ENCODE measurements at regions not wholly inside any gene's neighbourhood (a gene's known extent, or its start where the extent isn't known, plus 50 kb on each side); places are given as distances from the start of the nearest gene placed in this dataset.

- no peaks in the 10 kb centered on the region for H3K27me3 Mint-ChIP-seq
- H3K4me1 Mint-ChIP-seq: no peaks in the 10 kb centered on the region
- intact Hi-C loops (cut with DNase I, micrococcal nuclease): no loop called here
- ATAC-seq: no peak
- no peak for DNase-seq
- no peak overlapping the region for H3K27ac Mint-ChIP-seq
- H3K36me3 Mint-ChIP-seq (ENCODE audit: low read depth): no peaks in the 10 kb centered on the region
- ChIA-PET POLR2A (no interaction called here), CTCF (no interaction called here)
- peaks cover 2% of the 10 kb centered on the region for H3K9me3 Mint-ChIP-seq (ENCODE audit: low read depth)
- no peak overlapping the region for H3K4me3 Mint-ChIP-seq
These were observed 167.1 kb upstream of the PLSCR5 start for GRCh38 chr3:146772211-146772743.

GRCh38 chr3:146770881-146771280 is 165.7 kb upstream of the PLSCR5 start:
- intact Hi-C loops (cut with DNase I, micrococcal nuclease): no loop called here
- H3K36me3 Mint-ChIP-seq (ENCODE audit: low read depth): no peaks in the 10 kb centered on the region
- POLR2A ChIA-PET: no interaction called here
- no peaks in the 10 kb centered on the region for H3K27me3 Mint-ChIP-seq
- H3K27ac Mint-ChIP-seq: no peak overlapping the region
- peaks cover 2% of the 10 kb centered on the region for H3K9me3 Mint-ChIP-seq (ENCODE audit: low read depth)
- no peak for DNase-seq
- ATAC-seq: no peak
- CTCF ChIA-PET: no interaction called here
- no peaks in the 10 kb centered on the region for H3K4me1 Mint-ChIP-seq
- no peak overlapping the region for H3K4me3 Mint-ChIP-seq

GRCh38 chr3:146770301-146770700 is 165.2 kb upstream of the PLSCR5 start:
- H3K36me3 Mint-ChIP-seq (ENCODE audit: low read depth): no peaks in the 10 kb centered on the region
- intact Hi-C loops (cut with DNase I, micrococcal nuclease): no loop called here
- H3K4me1 Mint-ChIP-seq: no peaks in the 10 kb centered on the region
- CTCF ChIA-PET: no interaction called here
- peaks cover 2% of the 10 kb centered on the region for H3K9me3 Mint-ChIP-seq (ENCODE audit: low read depth)
- ATAC-seq: no peak
- H3K27me3 Mint-ChIP-seq: no peaks in the 10 kb centered on the region
- no peak overlapping the region for H3K27ac Mint-ChIP-seq
- H3K4me3 Mint-ChIP-seq: no peak overlapping the region
- DNase-seq: no peak
- POLR2A ChIA-PET: no interaction called here

- intact Hi-C loops (cut with DNase I, micrococcal nuclease): no loop called here
- Mint-ChIP-seq H3K36me3 (ENCODE audit: low read depth) (no peaks in the 10 kb centered on the region), H3K27ac (no peak overlapping the region), H3K4me1 (no peaks in the 10 kb centered on the region), H3K27me3 (no peaks in the 10 kb centered on the region), H3K9me3 (ENCODE audit: low read depth) (peaks cover 1% of the 10 kb centered on the region), H3K4me3 (no peak overlapping the region)
- ATAC-seq (no peak), DNase-seq (no peak)
- CTCF ChIA-PET: no interaction called here
- POLR2A ChIA-PET: no interaction called here
These were observed 152.6 kb upstream of the PLSCR5 start for GRCh38 chr3:146757759-146758158.

- Mint-ChIP-seq H3K9me3 (ENCODE audit: low read depth) (no peaks in the 10 kb centered on the region), H3K36me3 (ENCODE audit: low read depth) (no peaks in the 10 kb centered on the region), H3K27me3 (no peaks in the 10 kb centered on the region), H3K4me3 (no peak overlapping the region), H3K4me1 (no peaks in the 10 kb centered on the region), H3K27ac (no peak overlapping the region)
- intact Hi-C loops (cut with DNase I, micrococcal nuclease): no loop called here
- ChIA-PET CTCF (interaction anchor here (0.8 kb wide), 1 partner anchor 412 kb away, joined by 4 read pairs; no protein-coding TSS in a partner anchor), POLR2A (no interaction called here)
- DNase-seq (no peak), ATAC-seq (no peak)
These were observed 145.1 kb upstream of the PLSCR5 start for GRCh38 chr3:146750196-146750595.

GRCh38 chr3:146747928-146748327 is 142.8 kb upstream of the PLSCR5 start:
- no peaks in the 10 kb centered on the region for H3K9me3 Mint-ChIP-seq (ENCODE audit: low read depth)
- POLR2A ChIA-PET: no interaction called here
- no peaks in the 10 kb centered on the region for H3K4me1 Mint-ChIP-seq

GRCh38 chr3:146747051-146747450 is 141.9 kb upstream of the PLSCR5 start:
- CTCF ChIA-PET: interaction anchor here (0.6 kb wide), 1 partner anchor 141 kb away, joined by 3 read pairs; no protein-coding TSS in a partner anchor
- Mint-ChIP-seq H3K27me3 (no peaks in the 10 kb centered on the region), H3K36me3 (ENCODE audit: low read depth) (no peaks in the 10 kb centered on the region), H3K4me1 (no peaks in the 10 kb centered on the region), H3K4me3 (no peak overlapping the region), H3K9me3 (ENCODE audit: low read depth) (no peaks in the 10 kb centered on the region), H3K27ac (no peak overlapping the region)
- POLR2A ChIA-PET: no interaction called here
- ATAC-seq (no peak), DNase-seq (no peak)
- intact Hi-C loops (cut with DNase I, micrococcal nuclease): no loop called here

More at GRCh38 chr3:146747928-146748327, 142.8 kb upstream of the PLSCR5 start:
- CTCF ChIA-PET: no interaction called here
- no peak overlapping the region for H3K4me3 Mint-ChIP-seq
- ATAC-seq (no peak), DNase-seq (no peak)
- no peaks in the 10 kb centered on the region for H3K27me3 Mint-ChIP-seq
- no peaks in the 10 kb centered on the region for H3K36me3 Mint-ChIP-seq (ENCODE audit: low read depth)
- H3K27ac Mint-ChIP-seq: no peak overlapping the region
- intact Hi-C loops (cut with DNase I, micrococcal nuclease): no loop called here

GRCh38 chr3:146746190-146746589 is 141.0 kb upstream of the PLSCR5 start:
- Mint-ChIP-seq H3K4me3 (no peak overlapping the region), H3K4me1 (no peaks in the 10 kb centered on the region), H3K36me3 (ENCODE audit: low read depth) (no peaks in the 10 kb centered on the region), H3K27ac (no peak overlapping the region), H3K9me3 (ENCODE audit: low read depth) (no peaks in the 10 kb centered on the region), H3K27me3 (no peaks in the 10 kb centered on the region)
- DNase-seq (no peak), ATAC-seq (no peak)
- ChIA-PET CTCF (no interaction called here), POLR2A (no interaction called here)
- intact Hi-C loops (cut with DNase I, micrococcal nuclease): no loop called here

- intact Hi-C loops (cut with DNase I, micrococcal nuclease): no loop called here
- ATAC-seq (no peak), DNase-seq (no peak)
- no peaks in the 10 kb centered on the region for H3K9me3 Mint-ChIP-seq (ENCODE audit: low read depth)
- H3K27ac Mint-ChIP-seq: no peak overlapping the region
- H3K4me3 Mint-ChIP-seq: no peak overlapping the region
- CTCF ChIA-PET: interaction anchor here (0.7 kb wide), 1 partner anchor 188 kb away, joined by 3 read pairs; no protein-coding TSS in a partner anchor
- H3K27me3 Mint-ChIP-seq: no peaks in the 10 kb centered on the region
- no peaks in the 10 kb centered on the region for H3K4me1 Mint-ChIP-seq
- no peaks in the 10 kb centered on the region for H3K36me3 Mint-ChIP-seq (ENCODE audit: low read depth)
- POLR2A ChIA-PET: no interaction called here
These were observed 134.1 kb upstream of the PLSCR5 start for GRCh38 chr3:146739203-146739671.

GRCh38 chr3:146732325-146732724 is 127.2 kb upstream of the PLSCR5 start:
- POLR2A ChIA-PET: no interaction called here
- H3K9me3 Mint-ChIP-seq (ENCODE audit: low read depth): peaks cover 2% of the 10 kb centered on the region
- intact Hi-C loops (cut with DNase I, micrococcal nuclease): no loop called here
- no peaks in the 10 kb centered on the region for H3K4me1 Mint-ChIP-seq
- H3K36me3 Mint-ChIP-seq (ENCODE audit: low read depth): no peaks in the 10 kb centered on the region
- no peaks in the 10 kb centered on the region for H3K27me3 Mint-ChIP-seq
- DNase-seq (no peak), ATAC-seq (no peak)
- CTCF ChIA-PET: no interaction called here
- H3K27ac Mint-ChIP-seq: no peak overlapping the region
- no peak overlapping the region for H3K4me3 Mint-ChIP-seq

GRCh38 chr3:146715170-146715569 is 110.0 kb upstream of the PLSCR5 start:
- intact Hi-C loops (cut with DNase I, micrococcal nuclease): no loop called here
- no peaks in the 10 kb centered on the region for H3K27me3 Mint-ChIP-seq
- H3K9me3 Mint-ChIP-seq (ENCODE audit: low read depth): no peaks in the 10 kb centered on the region
- H3K4me3 Mint-ChIP-seq: no peak overlapping the region
- ATAC-seq (no peak), DNase-seq (no peak)
- POLR2A ChIA-PET: no interaction called here
- H3K36me3 Mint-ChIP-seq (ENCODE audit: low read depth): no peaks in the 10 kb centered on the region
- H3K4me1 Mint-ChIP-seq: no peaks in the 10 kb centered on the region
- H3K27ac Mint-ChIP-seq: no peak overlapping the region
- CTCF ChIA-PET: no interaction called here

- ATAC-seq: no peak
- intact Hi-C loops (cut with DNase I, micrococcal nuclease): no loop called here
- CTCF ChIA-PET: no interaction called here
These were observed 107.7 kb upstream of the PLSCR5 start for GRCh38 chr3:146712806-146713205.

GRCh38 chr3:146709969-146710368 is 104.8 kb upstream of the PLSCR5 start:
- Mint-ChIP-seq H3K9me3 (ENCODE audit: low read depth) (peaks cover 1% of the 10 kb centered on the region), H3K4me3 (no peak overlapping the region), H3K36me3 (ENCODE audit: low read depth) (no peaks in the 10 kb centered on the region), H3K4me1 (no peaks in the 10 kb centered on the region), H3K27me3 (no peaks in the 10 kb centered on the region), H3K27ac (no peak overlapping the region)
- ChIA-PET POLR2A (no interaction called here), CTCF (no interaction called here)
- DNase-seq (no peak), ATAC-seq (no peak)
- intact Hi-C loops (cut with DNase I, micrococcal nuclease): no loop called here

More at GRCh38 chr3:146712806-146713205, 107.7 kb upstream of the PLSCR5 start:
- Mint-ChIP-seq H3K27me3 (no peaks in the 10 kb centered on the region), H3K4me1 (no peaks in the 10 kb centered on the region), H3K9me3 (ENCODE audit: low read depth) (no peaks in the 10 kb centered on the region), H3K4me3 (no peak overlapping the region), H3K27ac (no peak overlapping the region), H3K36me3 (ENCODE audit: low read depth) (no peaks in the 10 kb centered on the region)
- no peak for DNase-seq
- POLR2A ChIA-PET: no interaction called here
